ENCODE measurements at regions not wholly inside any gene's neighbourhood (a gene's known extent, or its start where the extent isn't known, plus 50 kb on each side); places are given as distances from the start of the nearest gene placed in this dataset.

GRCh38 chr10:131480066-131480465 lies 168.5 kb upstream of the TCERG1L start (continued):
- TF ChIP-seq ZNF592 (IDR thresholded peaks at IDR 0.05) = no peak
- TF ChIP-seq USF1 (IDR thresholded peaks at IDR 0.05; ENCODE audit: borderline replicate concordance, extremely low read length, insufficient read depth, low read depth, low read length) = no peak
- TF ChIP-seq ZNF207 (IDR thresholded peaks at IDR 0.05; ENCODE audit: borderline replicate concordance) = no peak
- no peak for TF ChIP-seq POLR2AphosphoS2 (IDR thresholded peaks at IDR 0.05; ENCODE audit: low read depth, low read length)

- DNase-seq (ENCODE audit: low read depth, low spot score) = no peak
- no TSS peak for BruUV-seq (replicated peaks)
- intact Hi-C loops (cut with micrococcal nuclease; ENCODE audit: unreplicated experiment) = no loop called here
- no peak for ATAC-seq
- RAD21 ChIA-PET (ENCODE audit: unreplicated experiment) = no interaction called here
- H3K27ac ChIP-seq (ENCODE audit: control insufficient read depth, insufficient read depth) = no peak overlapping the region
- H3K4me2 ChIP-seq (ENCODE audit: control insufficient read depth, insufficient read depth) = no peak overlapping the region
- CTCF ChIA-PET = interaction anchor here (0.7 to 1.0 kb wide), 2 partner anchors 15 to 306 kb away, joined by 3 read pairs; no protein-coding TSS in a partner anchor
- H3K4me3 ChIP-seq = no peak overlapping the region
- H4K20me1 ChIP-seq (ENCODE audit: control insufficient read depth, insufficient read depth) = no peaks in the 10 kb centered on the region
- H2AFZ ChIP-seq (ENCODE audit: control insufficient read depth, low read depth, low read length) = no peak overlapping the region
- POLR2A ChIA-PET = no interaction called here
- H3K36me3 ChIP-seq (ENCODE audit: control insufficient read depth in 2 of 2, insufficient read depth in 2 of 2, low read length in 1 of 2) = no peaks in the 10 kb centered on the region
- WGBS (ENCODE audit: insufficient coverage, insufficient replicate concordance, low lambda C conversion rate, missing lambda C conversion rate) = 30% methylated on average over 7 of the region's 7 CpGs
- no peak for TF ChIP-seq SMARCA5 (IDR thresholded peaks at IDR 0.05)
- no peak for TF ChIP-seq ZBTB33 (IDR thresholded peaks at IDR 0.05)
- no peak for TF ChIP-seq BCLAF1 (IDR thresholded peaks at IDR 0.05)
- H3K27me3 ChIP-seq (replicated peaks in 1 of 2; ENCODE audit: control insufficient read depth in 2 of 2, insufficient read depth in 2 of 2, low read length in 1 of 2) = no peaks in the 10 kb centered on the region
- no peaks in the 10 kb centered on the region for H3K4me1 ChIP-seq (ENCODE audit: control insufficient read depth, insufficient read depth, low read length)
- no peak overlapping the region for H3K9ac ChIP-seq (ENCODE audit: control insufficient read depth, insufficient read depth, low read length)
- no peaks in the 10 kb centered on the region for H3K79me2 ChIP-seq (ENCODE audit: control insufficient read depth, insufficient read depth, low read length)
- no peaks in the 10 kb centered on the region; the same call in 2 of the 3 replicates for H3K9me3 ChIP-seq (replicated peaks; ENCODE audit: control insufficient read depth, insufficient read depth, low read length)
- SMC1A ChIA-PET (ENCODE audit: uncharacterized antibody, unreplicated experiment) = no interaction called here
- no peak for FAIRE-seq
- in situ Hi-C loops (cut with MboI) = no loop called here
Measured at GRCh38 chr10:131480861-131481260, 169.3 kb upstream of the TCERG1L start.
